WTC11 (cell line): ENCODE measurements at regions not wholly inside any gene's neighbourhood (a gene's known extent, or its start where the extent isn't known, plus 50 kb on each side); places are given as distances from the start of the nearest gene placed in this dataset.

Experiments
- ATAC-seq: fragments of 200-7000 bp; cut with Tn5 transposase; 2 replicates; pipeline ENCODE4 v1.10.0; 2021; ENCODE audit warnings: mild to moderate bottlenecking, moderate library complexity
- CTCF ChIA-PET: fragments of 300-600 bp; sonication (Branson Sonifier 250); formaldehyde crosslinking; loops from one replicate; lab custom pipeline; 2021; ENCODE audit warnings: antibody characterized with exemption; lab: Charles Lee
- POLR2A ChIA-PET: fragments of 350-600 bp; sonication (Branson Sonifier 250); formaldehyde crosslinking; loops from one replicate; lab custom pipeline; 2021; ENCODE audit warnings: antibody characterized with exemption; lab: Charles Lee
- DNase-seq: peaks from one replicate; pipeline ENCODE4 v3.0.0; 2021; ENCODE audit warnings: low spot score
- H3K27ac Mint-ChIP-seq: 2 replicates; pipeline ENCODE4 v1.8.0; 2021; ENCODE audit warnings: mixed read lengths
- H3K27me3 Mint-ChIP-seq: 2 replicates; pipeline ENCODE4 v1.8.0; 2021; ENCODE audit warnings: low read depth, mild to moderate bottlenecking, moderate library complexity, mixed read lengths
- H3K36me3 Mint-ChIP-seq: 2 replicates; pipeline ENCODE4 v1.8.0; 2021; ENCODE audit warnings: mixed read lengths
- H3K4me1 Mint-ChIP-seq: 2 replicates; pipeline ENCODE4 v1.8.0; 2022; ENCODE audit warnings: mixed read lengths
- H3K4me3 Mint-ChIP-seq: 2 replicates; pipeline ENCODE4 v1.8.0; 2021; ENCODE audit warnings: mild to moderate bottlenecking, moderate library complexity, mixed read lengths
- H3K9me3 Mint-ChIP-seq: 2 replicates; pipeline ENCODE4 v1.8.0; 2021; ENCODE audit warnings: mixed read lengths
- ATF1 ChIP-seq: sonication (generic); formaldehyde crosslinking; IDR thresholded peaks from 2 replicates; pipeline ENCODE4 v1.8.1; 2023; ENCODE audit warnings: mild to moderate bottlenecking, moderate library complexity, missing genetic modification reagents
- EMX1 ChIP-seq: fragments of 250-450 bp; sonication (Bioruptor Pico); IDR thresholded peaks from 2 replicates; pipeline ENCODE4 v1.8.0; 2021; ENCODE audit warnings: mild to moderate bottlenecking
- ETV6 ChIP-seq: sonication (generic); formaldehyde crosslinking; IDR thresholded peaks from 2 replicates; pipeline ENCODE4 v1.8.1; 2022; ENCODE audit warnings: mild to moderate bottlenecking, missing genetic modification reagents
- GTF2I ChIP-seq: fragments of 250-450 bp; sonication (Bioruptor Pico); conservative IDR thresholded peaks from 2 replicates; pipeline ENCODE4 v1.4.0; 2021; ENCODE audit warnings: mild to moderate bottlenecking
- HMGA2 ChIP-seq: fragments of 250-450 bp; sonication (Bioruptor Pico); IDR thresholded peaks from 2 replicates; pipeline ENCODE4 v1.4.0; 2021; ENCODE audit warnings: mild to moderate bottlenecking, moderate library complexity
- IRF2 ChIP-seq: sonication (generic); formaldehyde crosslinking; IDR thresholded peaks from 2 replicates; pipeline ENCODE4 v1.8.0; 2022; ENCODE audit warnings: low read depth, missing genetic modification reagents, borderline replicate concordance
- NFYB ChIP-seq: sonication (generic); formaldehyde crosslinking; conservative IDR thresholded peaks from 2 replicates; pipeline ENCODE4 v1.8.0; 2022; ENCODE audit warnings: low read depth, missing genetic modification reagents
- NR3C1 ChIP-seq: sonication (generic); formaldehyde crosslinking; conservative IDR thresholded peaks from 2 replicates; pipeline ENCODE4 v1.8.1; 2023; ENCODE audit warnings: low read depth, mild to moderate bottlenecking, missing genetic modification reagents
- PRRX2 ChIP-seq: fragments of 250-450 bp; sonication (Bioruptor Pico); IDR thresholded peaks from 2 replicates; pipeline ENCODE4 v1.8.0; 2021; ENCODE audit warnings: mild to moderate bottlenecking
- TCF7 ChIP-seq: sonication (generic); formaldehyde crosslinking; IDR thresholded peaks from 2 replicates; pipeline ENCODE4 v1.8.0; 2022; ENCODE audit warnings: mild to moderate bottlenecking, low read depth, missing genetic modification reagents, moderate library complexity
- TEAD1 ChIP-seq: sonication (generic); formaldehyde crosslinking; IDR thresholded peaks from 2 replicates; pipeline ENCODE4 v1.8.0; 2022; ENCODE audit warnings: mild to moderate bottlenecking, missing genetic modification reagents
- TEAD4 ChIP-seq: sonication (generic); formaldehyde crosslinking; IDR thresholded peaks from 2 replicates; pipeline ENCODE4 v1.8.0; 2022; ENCODE audit warnings: mild to moderate bottlenecking, missing genetic modification reagents
- ZNF423 ChIP-seq: fragments of 250-450 bp; sonication (Bioruptor Pico); IDR thresholded peaks from 2 replicates; pipeline ENCODE4 v2.1.2; 2022; ENCODE audit warnings: mild to moderate bottlenecking, moderate library complexity
- TF ChIP-seq, protein P1 (sequence below): fragments of 250-450 bp; sonication (Bioruptor Pico); conservative IDR thresholded peaks from 2 replicates; pipeline ENCODE4 v1.9.0; 2021; ENCODE audit warnings: mild to moderate bottlenecking
- TF ChIP-seq, protein P2 (sequence below): sonication (generic); formaldehyde crosslinking; IDR thresholded peaks from 2 replicates; pipeline ENCODE4 v1.8.0; 2023; ENCODE audit warnings: missing genetic modification reagents, mild to moderate bottlenecking, borderline replicate concordance
- TF ChIP-seq, protein P3 (sequence below): fragments of 250-450 bp; sonication (Bioruptor Pico); IDR thresholded peaks from 2 replicates; pipeline ENCODE4 v2.1.2; 2022; ENCODE audit warnings: mild to moderate bottlenecking, moderate library complexity
- TF ChIP-seq, protein P4 (sequence below): sonication (generic); formaldehyde crosslinking; IDR thresholded peaks from 2 replicates; pipeline ENCODE4 v1.8.1; 2022; ENCODE audit warnings: low read depth, mild to moderate bottlenecking, moderate library complexity, missing genetic modification reagents, borderline replicate concordance
- TF ChIP-seq, protein P5 (sequence below): sonication (generic); formaldehyde crosslinking; IDR thresholded peaks from 2 replicates; pipeline ENCODE4 v1.8.0; 2022; ENCODE audit warnings: mild to moderate bottlenecking, missing genetic modification reagents
- TF ChIP-seq, protein P6 (sequence below): fragments of 250-450 bp; sonication (Bioruptor Pico); IDR thresholded peaks from 2 replicates; pipeline ENCODE4 v1.8.0; 2021; ENCODE audit warnings: mild to moderate bottlenecking

DNA sequence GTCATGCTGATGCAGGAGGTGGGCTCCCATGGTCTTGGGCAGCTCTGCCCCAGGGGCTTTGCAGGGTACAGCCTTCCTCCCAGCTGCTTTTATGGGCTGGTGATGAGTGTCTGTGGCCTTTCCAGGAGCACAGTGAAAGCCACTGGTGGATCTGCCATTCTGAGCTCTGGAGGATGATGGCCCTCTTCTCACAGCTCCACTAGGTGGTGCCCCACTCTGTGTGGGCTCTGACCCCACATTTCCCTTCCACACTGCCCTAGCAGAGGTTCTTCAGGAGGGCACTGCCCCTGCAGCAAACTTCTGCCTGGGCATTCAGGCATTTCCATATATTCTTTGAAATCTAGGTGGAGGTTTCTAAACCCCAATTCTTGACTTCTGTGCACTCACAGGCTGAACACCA, 1188.6 kb downstream of the MRPL39 start:
- Mint-ChIP-seq H3K27ac (no peak overlapping the region), H3K27me3 (peaks cover 64% of the 10 kb centered on the region), H3K4me3 (no peak overlapping the region), H3K36me3 (peaks cover 53% of the 10 kb centered on the region), H3K4me1 (peaks cover 5% of the 10 kb centered on the region), H3K9me3 (peaks cover 73% of the 10 kb centered on the region)
- TF ChIP-seq ETV6 (CRISPR knock-in tag): no peak
- no peak for TF ChIP-seq HMGA2 (CRISPR knock-in tag)
- TF ChIP-seq IRF2: no peak
- TF ChIP-seq, protein P1, sequence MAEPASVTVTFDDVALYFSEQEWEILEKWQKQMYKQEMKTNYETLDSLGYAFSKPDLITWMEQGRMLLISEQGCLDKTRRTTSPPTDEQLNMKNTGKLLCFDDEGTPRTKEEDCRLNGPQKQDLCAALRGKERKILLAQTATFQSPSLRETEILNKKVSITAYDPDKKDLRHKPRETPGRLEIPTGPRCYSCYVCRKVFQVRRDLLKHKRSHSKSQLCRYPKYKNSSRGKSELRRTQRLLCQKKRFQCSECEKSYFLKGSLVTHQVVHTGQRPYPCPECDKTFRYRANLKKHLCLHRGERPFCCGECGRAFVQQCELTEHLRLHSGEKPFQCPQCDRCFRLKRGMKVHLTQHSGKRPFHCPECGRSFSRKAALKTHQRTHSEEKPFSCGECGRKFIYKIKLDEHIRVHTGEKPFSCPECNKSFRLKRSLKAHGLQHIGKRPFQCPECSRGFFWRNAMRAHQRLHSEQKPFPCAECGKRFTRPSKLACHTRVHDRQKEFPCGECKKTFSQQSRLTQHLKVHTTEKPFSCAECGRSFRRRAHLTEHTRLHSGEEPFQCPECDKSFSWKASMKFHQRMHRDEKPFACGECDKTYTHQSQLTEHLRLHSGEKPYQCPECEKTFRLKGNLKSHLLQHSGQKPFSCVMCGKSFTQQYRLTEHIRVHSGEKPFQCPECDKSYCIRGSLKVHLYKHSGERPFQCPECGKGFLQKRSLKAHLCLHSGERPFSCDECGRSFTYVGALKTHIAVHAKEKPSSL (CRISPR knock-in tag): no peak
- ATAC-seq (no peak), DNase-seq (no peak)
- ChIA-PET CTCF (no interaction called here), POLR2A (no interaction called here)

DNA sequence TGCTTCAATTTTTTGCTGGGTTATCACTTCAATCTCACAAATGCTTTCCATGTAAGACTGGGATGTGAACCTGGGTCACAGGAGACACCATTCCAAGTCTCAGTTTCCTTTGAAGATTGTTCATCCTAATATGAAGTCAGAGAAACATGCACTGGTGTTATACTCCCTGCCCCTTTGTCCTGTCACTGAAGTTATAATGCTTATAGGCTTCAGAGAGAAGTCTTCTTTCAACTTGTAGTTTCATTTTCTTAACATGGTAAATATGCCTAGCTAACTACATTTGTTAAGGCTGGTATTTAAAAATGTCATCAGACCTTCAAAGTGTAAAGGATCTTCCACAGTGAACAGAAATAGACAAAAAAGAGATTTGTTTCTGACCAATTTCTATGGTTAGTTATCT, 1195.9 kb downstream of the MRPL39 start:
- DNase-seq: no peak
- POLR2A ChIA-PET: no interaction called here
- no peak for ATAC-seq

DNA sequence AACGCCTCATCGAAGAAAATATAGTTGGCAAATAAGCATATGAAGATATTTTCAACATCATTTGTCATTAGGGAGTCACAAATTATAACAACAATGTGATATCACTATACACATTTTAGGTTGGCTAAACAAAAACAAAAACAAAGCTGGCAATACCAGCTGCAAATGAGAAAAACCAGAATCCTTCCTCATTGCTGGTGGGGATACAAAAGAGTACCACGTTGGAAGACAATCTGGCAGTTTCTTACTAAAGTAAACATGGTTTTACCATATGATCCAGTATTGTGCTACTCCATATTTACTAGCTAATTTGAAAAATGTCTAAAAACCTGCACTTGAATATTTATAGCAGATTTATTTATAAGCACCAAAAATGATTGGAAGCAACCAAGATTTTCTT, 1204.1 kb downstream of the MRPL39 start:
- no peak overlapping the region for H3K4me3 Mint-ChIP-seq
- H3K27me3 Mint-ChIP-seq: no peaks in the 10 kb centered on the region
- no peak for ATAC-seq
- no peaks in the 10 kb centered on the region for H3K4me1 Mint-ChIP-seq
- H3K27ac Mint-ChIP-seq: no peak overlapping the region
- TF ChIP-seq ATF1 (CRISPR knock-in tag) (no peak), NR3C1 (CRISPR knock-in tag) (no peak), TEAD4 (CRISPR knock-in tag) (no peak)
- TF ChIP-seq, protein P2, sequence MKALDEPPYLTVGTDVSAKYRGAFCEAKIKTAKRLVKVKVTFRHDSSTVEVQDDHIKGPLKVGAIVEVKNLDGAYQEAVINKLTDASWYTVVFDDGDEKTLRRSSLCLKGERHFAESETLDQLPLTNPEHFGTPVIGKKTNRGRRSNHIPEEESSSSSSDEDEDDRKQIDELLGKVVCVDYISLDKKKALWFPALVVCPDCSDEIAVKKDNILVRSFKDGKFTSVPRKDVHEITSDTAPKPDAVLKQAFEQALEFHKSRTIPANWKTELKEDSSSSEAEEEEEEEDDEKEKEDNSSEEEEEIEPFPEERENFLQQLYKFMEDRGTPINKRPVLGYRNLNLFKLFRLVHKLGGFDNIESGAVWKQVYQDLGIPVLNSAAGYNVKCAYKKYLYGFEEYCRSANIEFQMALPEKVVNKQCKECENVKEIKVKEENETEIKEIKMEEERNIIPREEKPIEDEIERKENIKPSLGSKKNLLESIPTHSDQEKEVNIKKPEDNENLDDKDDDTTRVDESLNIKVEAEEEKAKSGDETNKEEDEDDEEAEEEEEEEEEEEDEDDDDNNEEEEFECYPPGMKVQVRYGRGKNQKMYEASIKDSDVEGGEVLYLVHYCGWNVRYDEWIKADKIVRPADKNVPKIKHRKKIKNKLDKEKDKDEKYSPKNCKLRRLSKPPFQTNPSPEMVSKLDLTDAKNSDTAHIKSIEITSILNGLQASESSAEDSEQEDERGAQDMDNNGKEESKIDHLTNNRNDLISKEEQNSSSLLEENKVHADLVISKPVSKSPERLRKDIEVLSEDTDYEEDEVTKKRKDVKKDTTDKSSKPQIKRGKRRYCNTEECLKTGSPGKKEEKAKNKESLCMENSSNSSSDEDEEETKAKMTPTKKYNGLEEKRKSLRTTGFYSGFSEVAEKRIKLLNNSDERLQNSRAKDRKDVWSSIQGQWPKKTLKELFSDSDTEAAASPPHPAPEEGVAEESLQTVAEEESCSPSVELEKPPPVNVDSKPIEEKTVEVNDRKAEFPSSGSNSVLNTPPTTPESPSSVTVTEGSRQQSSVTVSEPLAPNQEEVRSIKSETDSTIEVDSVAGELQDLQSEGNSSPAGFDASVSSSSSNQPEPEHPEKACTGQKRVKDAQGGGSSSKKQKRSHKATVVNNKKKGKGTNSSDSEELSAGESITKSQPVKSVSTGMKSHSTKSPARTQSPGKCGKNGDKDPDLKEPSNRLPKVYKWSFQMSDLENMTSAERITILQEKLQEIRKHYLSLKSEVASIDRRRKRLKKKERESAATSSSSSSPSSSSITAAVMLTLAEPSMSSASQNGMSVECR: no peak
- TF ChIP-seq, all 79 proteins: peak for 0
- no peak for DNase-seq
- peaks cover 31% of the 10 kb centered on the region for H3K9me3 Mint-ChIP-seq
- H3K36me3 Mint-ChIP-seq: peaks cover 22% of the 10 kb centered on the region
- ChIA-PET POLR2A (no interaction called here), CTCF (no interaction called here)

More for the DNA sequence above, 1195.9 kb downstream of the MRPL39 start:
- Mint-ChIP-seq H3K27ac (no peak overlapping the region), H3K36me3 (peaks cover 21% of the 10 kb centered on the region), H3K9me3 (peaks cover 49% of the 10 kb centered on the region), H3K4me1 (no peaks in the 10 kb centered on the region), H3K27me3 (peaks cover 9% of the 10 kb centered on the region), H3K4me3 (no peak overlapping the region)
- CTCF ChIA-PET: no interaction called here
- no peak for TF ChIP-seq GTF2I (CRISPR knock-in tag)
- TF ChIP-seq, protein P3, sequence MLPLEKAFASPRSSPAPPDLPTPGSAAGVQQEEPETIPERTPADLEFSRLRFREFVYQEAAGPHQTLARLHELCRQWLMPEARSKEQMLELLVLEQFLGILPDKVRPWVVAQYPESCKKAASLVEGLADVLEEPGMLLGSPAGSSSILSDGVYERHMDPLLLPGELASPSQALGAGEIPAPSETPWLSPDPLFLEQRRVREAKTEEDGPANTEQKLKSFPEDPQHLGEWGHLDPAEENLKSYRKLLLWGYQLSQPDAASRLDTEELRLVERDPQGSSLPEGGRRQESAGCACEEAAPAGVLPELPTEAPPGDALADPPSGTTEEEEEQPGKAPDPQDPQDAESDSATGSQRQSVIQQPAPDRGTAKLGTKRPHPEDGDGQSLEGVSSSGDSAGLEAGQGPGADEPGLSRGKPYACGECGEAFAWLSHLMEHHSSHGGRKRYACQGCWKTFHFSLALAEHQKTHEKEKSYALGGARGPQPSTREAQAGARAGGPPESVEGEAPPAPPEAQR: no peak
- TF ChIP-seq, protein P4, sequence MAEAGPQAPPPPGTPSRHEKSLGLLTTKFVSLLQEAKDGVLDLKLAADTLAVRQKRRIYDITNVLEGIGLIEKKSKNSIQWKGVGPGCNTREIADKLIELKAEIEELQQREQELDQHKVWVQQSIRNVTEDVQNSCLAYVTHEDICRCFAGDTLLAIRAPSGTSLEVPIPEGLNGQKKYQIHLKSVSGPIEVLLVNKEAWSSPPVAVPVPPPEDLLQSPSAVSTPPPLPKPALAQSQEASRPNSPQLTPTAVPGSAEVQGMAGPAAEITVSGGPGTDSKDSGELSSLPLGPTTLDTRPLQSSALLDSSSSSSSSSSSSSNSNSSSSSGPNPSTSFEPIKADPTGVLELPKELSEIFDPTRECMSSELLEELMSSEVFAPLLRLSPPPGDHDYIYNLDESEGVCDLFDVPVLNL (CRISPR knock-in tag): no peak
- no peak for TF ChIP-seq PRRX2 (CRISPR knock-in tag)
- TF ChIP-seq, protein P5, sequence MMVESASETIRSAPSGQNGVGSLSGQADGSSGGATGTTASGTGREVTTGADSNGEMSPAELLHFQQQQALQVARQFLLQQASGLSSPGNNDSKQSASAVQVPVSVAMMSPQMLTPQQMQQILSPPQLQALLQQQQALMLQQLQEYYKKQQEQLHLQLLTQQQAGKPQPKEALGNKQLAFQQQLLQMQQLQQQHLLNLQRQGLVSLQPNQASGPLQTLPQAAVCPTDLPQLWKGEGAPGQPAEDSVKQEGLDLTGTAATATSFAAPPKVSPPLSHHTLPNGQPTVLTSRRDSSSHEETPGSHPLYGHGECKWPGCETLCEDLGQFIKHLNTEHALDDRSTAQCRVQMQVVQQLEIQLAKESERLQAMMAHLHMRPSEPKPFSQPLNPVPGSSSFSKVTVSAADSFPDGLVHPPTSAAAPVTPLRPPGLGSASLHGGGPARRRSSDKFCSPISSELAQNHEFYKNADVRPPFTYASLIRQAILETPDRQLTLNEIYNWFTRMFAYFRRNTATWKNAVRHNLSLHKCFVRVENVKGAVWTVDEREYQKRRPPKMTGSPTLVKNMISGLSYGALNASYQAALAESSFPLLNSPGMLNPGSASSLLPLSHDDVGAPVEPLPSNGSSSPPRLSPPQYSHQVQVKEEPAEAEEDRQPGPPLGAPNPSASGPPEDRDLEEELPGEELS (CRISPR knock-in tag): no peak
- TF ChIP-seq TCF7 (CRISPR knock-in tag): no peak
- TF ChIP-seq ETV6 (CRISPR knock-in tag): no peak
- no peak for TF ChIP-seq EMX1 (CRISPR knock-in tag)
- no peak for TF ChIP-seq ZNF423
- TF ChIP-seq, protein P6, sequence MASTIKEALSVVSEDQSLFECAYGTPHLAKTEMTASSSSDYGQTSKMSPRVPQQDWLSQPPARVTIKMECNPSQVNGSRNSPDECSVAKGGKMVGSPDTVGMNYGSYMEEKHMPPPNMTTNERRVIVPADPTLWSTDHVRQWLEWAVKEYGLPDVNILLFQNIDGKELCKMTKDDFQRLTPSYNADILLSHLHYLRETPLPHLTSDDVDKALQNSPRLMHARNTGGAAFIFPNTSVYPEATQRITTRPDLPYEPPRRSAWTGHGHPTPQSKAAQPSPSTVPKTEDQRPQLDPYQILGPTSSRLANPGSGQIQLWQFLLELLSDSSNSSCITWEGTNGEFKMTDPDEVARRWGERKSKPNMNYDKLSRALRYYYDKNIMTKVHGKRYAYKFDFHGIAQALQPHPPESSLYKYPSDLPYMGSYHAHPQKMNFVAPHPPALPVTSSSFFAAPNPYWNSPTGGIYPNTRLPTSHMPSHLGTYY (CRISPR knock-in tag): no peak
- TF ChIP-seq NFYB (CRISPR knock-in tag): no peak
- no peak for TF ChIP-seq TEAD1 (CRISPR knock-in tag)
